ENCODE measurements at regions not wholly inside any gene's neighbourhood (a gene's known extent, or its start where the extent isn't known, plus 50 kb on each side); places are given as distances from the start of the nearest gene placed in this dataset.
A peak's percentile ranks its signal among the peaks of the same experiment; 100 is the strongest.

- in situ Hi-C loops (cut with HindIII; ENCODE audit: low pct_unique_long_range_greater_than_20kb, low sequenced_read_pairs), result no loop called here
- no peak for DNase-seq (ENCODE audit: low read depth in 1 of 2, low spot score in 1 of 2)
- no peak for TF ChIP-seq JUND (IDR thresholded peaks at IDR 0.05; ENCODE audit: low read depth)
Observed at GRCh38 chr18:2201036-2201600, 370.2 kb downstream of the METTL4 start.

GRCh38 chr18:2204736-2205135, 366.6 kb downstream of the METTL4 start:
- no peak for DNase-seq (ENCODE audit: low read depth in 1 of 2, low spot score in 1 of 2)
- no peak for TF ChIP-seq JUND (IDR thresholded peaks at IDR 0.05; ENCODE audit: low read depth)
- in situ Hi-C loops (cut with HindIII; ENCODE audit: low pct_unique_long_range_greater_than_20kb, low sequenced_read_pairs), result no loop called here

GRCh38 chr18:2207294-2207693, 364.0 kb downstream of the METTL4 start:
- DNase-seq (ENCODE audit: low read depth in 1 of 2, low spot score in 1 of 2), result no peak
- TF ChIP-seq JUND (IDR thresholded peaks at IDR 0.05; ENCODE audit: low read depth), result no peak
- in situ Hi-C loops (cut with HindIII; ENCODE audit: low pct_unique_long_range_greater_than_20kb, low sequenced_read_pairs), result no loop called here

GRCh38 chr18:2212598-2213205, 358.6 kb downstream of the METTL4 start:
- no peak for DNase-seq (ENCODE audit: low read depth in 1 of 2, low spot score in 1 of 2)
- TF ChIP-seq JUND (IDR thresholded peaks at IDR 0.05; ENCODE audit: low read depth), result no peak
- in situ Hi-C loops (cut with HindIII; ENCODE audit: low pct_unique_long_range_greater_than_20kb, low sequenced_read_pairs), result no loop called here

GRCh38 chr18:2213905-2214304, 357.4 kb downstream of the METTL4 start:
- TF ChIP-seq JUND (IDR thresholded peaks at IDR 0.05; ENCODE audit: low read depth), result no peak
- in situ Hi-C loops (cut with HindIII; ENCODE audit: low pct_unique_long_range_greater_than_20kb, low sequenced_read_pairs), result no loop called here
- DNase-seq (ENCODE audit: low read depth in 1 of 2, low spot score in 1 of 2), result no peak

GRCh38 chr18:2217356-2217755, 353.9 kb downstream of the METTL4 start:
- DNase-seq (ENCODE audit: low read depth in 1 of 2, low spot score in 1 of 2), result no peak
- in situ Hi-C loops (cut with HindIII; ENCODE audit: low pct_unique_long_range_greater_than_20kb, low sequenced_read_pairs), result no loop called here

GRCh38 chr18:2218101-2218500, 353.2 kb downstream of the METTL4 start:
- in situ Hi-C loops (cut with HindIII; ENCODE audit: low pct_unique_long_range_greater_than_20kb, low sequenced_read_pairs), result no loop called here
- DNase-seq (ENCODE audit: low read depth in 1 of 2, low spot score in 1 of 2), result no peak
- no peak for TF ChIP-seq JUND (IDR thresholded peaks at IDR 0.05; ENCODE audit: low read depth)

More at GRCh38 chr18:2217356-2217755, 353.9 kb downstream of the METTL4 start:
- no peak for TF ChIP-seq JUND (IDR thresholded peaks at IDR 0.05; ENCODE audit: low read depth)

- TF ChIP-seq JUND (IDR thresholded peaks at IDR 0.05; ENCODE audit: low read depth), result no peak
- in situ Hi-C loops (cut with HindIII; ENCODE audit: low pct_unique_long_range_greater_than_20kb, low sequenced_read_pairs), result no loop called here
- no peak for DNase-seq (ENCODE audit: low read depth in 1 of 2, low spot score in 1 of 2)
Observed at GRCh38 chr18:2219706-2220105, 351.6 kb downstream of the METTL4 start.

- peak in 1 of 2 experiments; percentile 12 for DNase-seq (ENCODE audit: low read depth in 1 of 2, low spot score in 1 of 2)
- in situ Hi-C loops (cut with HindIII; ENCODE audit: low pct_unique_long_range_greater_than_20kb, low sequenced_read_pairs), result no loop called here
- TF ChIP-seq JUND (IDR thresholded peaks at IDR 0.05; ENCODE audit: low read depth), result no peak
Observed at GRCh38 chr18:2222270-2223185, 348.8 kb downstream of the METTL4 start.

GRCh38 chr18:2223449-2223848, 347.9 kb downstream of the METTL4 start:
- in situ Hi-C loops (cut with HindIII; ENCODE audit: low pct_unique_long_range_greater_than_20kb, low sequenced_read_pairs), result no loop called here
- no peak for TF ChIP-seq JUND (IDR thresholded peaks at IDR 0.05; ENCODE audit: low read depth)
- DNase-seq (ENCODE audit: low read depth in 1 of 2, low spot score in 1 of 2), result peak in 1 of 2 experiments; percentile 28

- no peak for TF ChIP-seq JUND (IDR thresholded peaks at IDR 0.05; ENCODE audit: low read depth)
- peak in 1 of 2 experiments; percentile 62 for DNase-seq (ENCODE audit: low read depth in 1 of 2, low spot score in 1 of 2)
- in situ Hi-C loops (cut with HindIII; ENCODE audit: low pct_unique_long_range_greater_than_20kb, low sequenced_read_pairs), result no loop called here
Observed at GRCh38 chr18:2223849-2224248, 347.5 kb downstream of the METTL4 start.

- no peak for DNase-seq (ENCODE audit: low read depth in 1 of 2, low spot score in 1 of 2)
- in situ Hi-C loops (cut with HindIII; ENCODE audit: low pct_unique_long_range_greater_than_20kb, low sequenced_read_pairs), result no loop called here
Observed at GRCh38 chr18:2236232-2236631, 335.1 kb downstream of the METTL4 start.

GRCh38 chr18:2237706-2238105, 333.6 kb downstream of the METTL4 start:
- in situ Hi-C loops (cut with HindIII; ENCODE audit: low pct_unique_long_range_greater_than_20kb, low sequenced_read_pairs), result no loop called here
- no peak for DNase-seq (ENCODE audit: low read depth in 1 of 2, low spot score in 1 of 2)

More at GRCh38 chr18:2236232-2236631, 335.1 kb downstream of the METTL4 start:
- TF ChIP-seq JUND (IDR thresholded peaks at IDR 0.05; ENCODE audit: low read depth), result no peak

More at GRCh38 chr18:2237706-2238105, 333.6 kb downstream of the METTL4 start:
- TF ChIP-seq JUND (IDR thresholded peaks at IDR 0.05; ENCODE audit: low read depth), result no peak
